ENCODE measurements at regions not wholly inside any gene's neighbourhood (a gene's known extent, or its start where the extent isn't known, plus 50 kb on each side); places are given as distances from the start of the nearest gene placed in this dataset.

DNA sequence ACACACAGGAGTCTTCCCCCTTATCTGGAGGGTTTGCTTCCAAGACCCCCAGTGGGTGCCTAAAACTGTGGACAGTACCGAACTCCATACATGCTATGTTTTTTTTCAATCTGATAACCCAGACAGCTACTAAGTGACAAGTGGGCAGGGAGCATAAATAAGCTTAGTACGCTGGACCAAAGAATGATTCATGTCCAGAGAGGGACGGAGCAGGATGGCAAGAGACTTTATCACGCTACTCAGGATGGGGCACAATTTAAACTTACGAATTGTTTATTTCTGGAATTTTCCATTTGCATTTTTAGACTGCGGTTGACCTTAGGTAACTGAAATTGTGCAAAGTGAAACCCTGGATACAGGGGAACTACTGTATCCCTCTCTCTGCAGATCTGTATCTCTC is 410.0 kb upstream of the MKI67 start:
- H3K27ac ChIP-seq (ENCODE audit: low read depth in 2 of 2, low read length in 1 of 2) = no peak overlapping the region
- H3K4me3 ChIP-seq (ENCODE audit: low read depth in 2 of 2, low read length in 1 of 2) = no peak overlapping the region
- 28% methylated on average over 6 of the region's 6 CpGs for WGBS (ENCODE audit: low lambda C conversion rate)
- no peaks in the 10 kb centered on the region for H3K36me3 ChIP-seq (replicated peaks in 1 of 2; ENCODE audit: control insufficient read depth in 1 of 2, insufficient read depth in 2 of 2, low read length in 1 of 2)
- no peak overlapping the region for H3K9ac ChIP-seq
- TF ChIP-seq RAD21 (IDR thresholded peaks at IDR 0.05; ENCODE audit: low read length) (no peak), FOSL2 (IDR thresholded peaks at IDR 0.05; ENCODE audit: borderline replicate concordance, low read depth) (no peak), MXI1 (IDR thresholded peaks at IDR 0.05; ENCODE audit: low read depth, low read length) (no peak), NFIC (IDR thresholded peaks at IDR 0.05; ENCODE audit: borderline replicate concordance) (no peak), FOXM1 (IDR thresholded peaks at IDR 0.05; ENCODE audit: low read depth) (no peak)
- TF ChIP-seq, protein P1, sequence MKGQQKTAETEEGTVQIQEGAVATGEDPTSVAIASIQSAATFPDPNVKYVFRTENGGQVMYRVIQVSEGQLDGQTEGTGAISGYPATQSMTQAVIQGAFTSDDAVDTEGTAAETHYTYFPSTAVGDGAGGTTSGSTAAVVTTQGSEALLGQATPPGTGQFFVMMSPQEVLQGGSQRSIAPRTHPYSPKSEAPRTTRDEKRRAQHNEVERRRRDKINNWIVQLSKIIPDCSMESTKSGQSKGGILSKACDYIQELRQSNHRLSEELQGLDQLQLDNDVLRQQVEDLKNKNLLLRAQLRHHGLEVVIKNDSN (IDR thresholded peaks at IDR 0.05; ENCODE audit: borderline replicate concordance, low read depth) = no peak
- H2AFZ ChIP-seq (ENCODE audit: low read depth) = no peak overlapping the region
- no peaks in the 10 kb centered on the region for H3F3A ChIP-seq (replicated peaks; ENCODE audit: insufficient read depth)
- DNase-seq = no peak
- no peaks in the 10 kb centered on the region for H3K27me3 ChIP-seq (ENCODE audit: insufficient read depth)
- no peaks in the 10 kb centered on the region for H3K9me3 ChIP-seq
- no peaks in the 10 kb centered on the region for H4K20me1 ChIP-seq (ENCODE audit: insufficient read depth)
- ChIA-PET CTCF (interaction anchor here (0.6 to 4.3 kb wide), 2 partner anchors 234 to 268 kb away, joined by 3 to 27 read pairs; no protein-coding TSS in a partner anchor), POLR2A (no interaction called here)
- no peaks in the 10 kb centered on the region for H3K79me2 ChIP-seq (ENCODE audit: insufficient read depth)
- peaks cover 0 to 7% of the 10 kb centered on the region in 2 experiments; a peak in 1 of 4 replicates for H3K4me1 ChIP-seq (ENCODE audit: control insufficient read depth in 1 of 2, insufficient read depth in 2 of 2, low read depth in 1 of 2, low read length in 1 of 2)
- no peak overlapping the region for H3K4me2 ChIP-seq
- H3K9me2 ChIP-seq = no peaks in the 10 kb centered on the region

DNA sequence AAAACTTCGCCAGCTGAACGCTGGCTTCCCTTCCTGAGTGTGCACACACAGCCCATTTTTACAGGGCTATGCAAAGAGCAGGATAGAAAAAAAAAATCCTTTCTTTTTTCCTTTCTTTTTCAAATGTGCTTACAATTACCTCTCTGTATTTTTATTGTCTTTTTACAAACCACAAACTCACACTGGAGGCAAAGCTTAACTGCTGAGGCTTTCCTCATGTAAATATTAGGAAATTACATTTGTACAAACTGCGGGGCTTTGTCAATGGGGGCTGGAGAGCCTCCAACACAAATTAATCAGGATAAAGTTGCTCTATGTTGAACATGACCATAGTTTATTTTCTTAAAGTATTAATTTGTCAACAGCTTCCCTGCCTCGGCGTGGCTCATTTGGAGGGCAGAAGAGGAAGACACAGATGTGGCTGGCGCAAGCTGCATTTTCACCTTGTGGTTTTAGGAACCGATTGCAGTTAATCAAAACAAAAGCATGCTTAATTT is 411.7 kb upstream of the MKI67 start:
- Histone ChIP-seq H3K36me3 (replicated peaks in 1 of 2; ENCODE audit: control insufficient read depth in 1 of 2, insufficient read depth in 2 of 2, low read length in 1 of 2) (no peaks in the 10 kb centered on the region), H2AFZ (ENCODE audit: low read depth) (no peak overlapping the region), H3K9me2 (no peaks in the 10 kb centered on the region), H3K27ac (ENCODE audit: low read depth in 2 of 2, low read length in 1 of 2) (no peak overlapping the region), H3K79me2 (ENCODE audit: insufficient read depth) (no peaks in the 10 kb centered on the region), H3K4me3 (ENCODE audit: low read depth in 2 of 2, low read length in 1 of 2) (no peak overlapping the region; a peak in 1 of 4 replicates), H3F3A (replicated peaks; ENCODE audit: insufficient read depth) (no peaks in the 10 kb centered on the region), H3K4me2 (no peak overlapping the region), H4K20me1 (ENCODE audit: insufficient read depth) (no peaks in the 10 kb centered on the region), H3K27me3 (ENCODE audit: insufficient read depth) (no peaks in the 10 kb centered on the region), H3K9ac (no peak overlapping the region), H3K4me1 (ENCODE audit: control insufficient read depth in 1 of 2, insufficient read depth in 2 of 2, low read depth in 1 of 2, low read length in 1 of 2) (peaks cover 0 to 9% of the 10 kb centered on the region in 2 experiments; a peak in 1 of 4 replicates), H3K9me3 (no peaks in the 10 kb centered on the region)
- TF ChIP-seq NFIC (IDR thresholded peaks at IDR 0.05; ENCODE audit: borderline replicate concordance) = no peak
- no peak for TF ChIP-seq NRF1 (IDR thresholded peaks at IDR 0.05; ENCODE audit: low read depth, low read length)
- TF ChIP-seq SMC3 (IDR thresholded peaks at IDR 0.05; ENCODE audit: low read depth, low read length) = no peak
- no peak for TF ChIP-seq RAD21 (IDR thresholded peaks at IDR 0.05; ENCODE audit: low read length)
- TF ChIP-seq RXRA (IDR thresholded peaks at IDR 0.05; ENCODE audit: borderline replicate concordance, low read depth) = no peak
- no peak for TF ChIP-seq GABPA (IDR thresholded peaks at IDR 0.05; ENCODE audit: low read depth)
- no peak for TF ChIP-seq POLR2AphosphoS5 (IDR thresholded peaks at IDR 0.05; ENCODE audit: low read depth, low read length)
- TF ChIP-seq GATA2 (CRISPR knock-in tag; IDR thresholded peaks at IDR 0.05) = no peak
- 41% methylated on average over 7 of the region's 7 CpGs for WGBS (ENCODE audit: low lambda C conversion rate)
- POLR2A ChIA-PET = no interaction called here
- no peak for DNase-seq
- CTCF ChIA-PET = interaction anchor here (0.6 to 4.3 kb wide), 6 partner anchors 8 to 326 kb away, joined by 3 to 27 read pairs (median 7); no protein-coding TSS in a partner anchor

DNA sequence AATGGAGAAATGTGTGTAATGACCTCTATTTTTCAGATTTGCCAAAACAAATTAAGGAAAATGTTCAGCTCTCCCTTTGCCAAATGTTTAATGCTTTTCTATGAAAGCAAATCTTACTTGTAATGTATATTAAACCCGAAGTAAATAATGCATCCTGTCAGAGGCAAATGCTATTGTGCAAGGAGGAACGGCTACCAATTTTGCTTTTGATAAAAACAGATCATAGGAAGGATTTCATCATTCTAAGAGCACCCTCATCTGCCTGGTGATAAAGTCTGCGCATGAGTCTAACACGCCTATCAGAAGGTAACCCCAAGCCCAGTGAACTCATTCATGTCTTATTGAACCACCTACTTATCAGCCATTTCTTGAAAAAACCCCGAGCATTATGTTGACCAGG is 412.4 kb upstream of the MKI67 start:
- H2AFZ ChIP-seq (ENCODE audit: low read depth) = no peak overlapping the region
- H3K36me3 ChIP-seq (replicated peaks in 1 of 2; ENCODE audit: control insufficient read depth in 1 of 2, insufficient read depth in 2 of 2, low read length in 1 of 2) = no peaks in the 10 kb centered on the region
- H3K9ac ChIP-seq = no peak overlapping the region
- TF ChIP-seq FOXM1 (IDR thresholded peaks at IDR 0.05; ENCODE audit: low read depth) = no peak
- no peak for TF ChIP-seq MXI1 (IDR thresholded peaks at IDR 0.05; ENCODE audit: low read depth, low read length)
- TF ChIP-seq POLR2AphosphoS5 (IDR thresholded peaks at IDR 0.05; ENCODE audit: low read depth, low read length) = no peak
- TF ChIP-seq, protein P2, sequence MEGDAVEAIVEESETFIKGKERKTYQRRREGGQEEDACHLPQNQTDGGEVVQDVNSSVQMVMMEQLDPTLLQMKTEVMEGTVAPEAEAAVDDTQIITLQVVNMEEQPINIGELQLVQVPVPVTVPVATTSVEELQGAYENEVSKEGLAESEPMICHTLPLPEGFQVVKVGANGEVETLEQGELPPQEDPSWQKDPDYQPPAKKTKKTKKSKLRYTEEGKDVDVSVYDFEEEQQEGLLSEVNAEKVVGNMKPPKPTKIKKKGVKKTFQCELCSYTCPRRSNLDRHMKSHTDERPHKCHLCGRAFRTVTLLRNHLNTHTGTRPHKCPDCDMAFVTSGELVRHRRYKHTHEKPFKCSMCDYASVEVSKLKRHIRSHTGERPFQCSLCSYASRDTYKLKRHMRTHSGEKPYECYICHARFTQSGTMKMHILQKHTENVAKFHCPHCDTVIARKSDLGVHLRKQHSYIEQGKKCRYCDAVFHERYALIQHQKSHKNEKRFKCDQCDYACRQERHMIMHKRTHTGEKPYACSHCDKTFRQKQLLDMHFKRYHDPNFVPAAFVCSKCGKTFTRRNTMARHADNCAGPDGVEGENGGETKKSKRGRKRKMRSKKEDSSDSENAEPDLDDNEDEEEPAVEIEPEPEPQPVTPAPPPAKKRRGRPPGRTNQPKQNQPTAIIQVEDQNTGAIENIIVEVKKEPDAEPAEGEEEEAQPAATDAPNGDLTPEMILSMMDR (IDR thresholded peaks at IDR 0.05) = no peak
- TF ChIP-seq, protein P3, sequence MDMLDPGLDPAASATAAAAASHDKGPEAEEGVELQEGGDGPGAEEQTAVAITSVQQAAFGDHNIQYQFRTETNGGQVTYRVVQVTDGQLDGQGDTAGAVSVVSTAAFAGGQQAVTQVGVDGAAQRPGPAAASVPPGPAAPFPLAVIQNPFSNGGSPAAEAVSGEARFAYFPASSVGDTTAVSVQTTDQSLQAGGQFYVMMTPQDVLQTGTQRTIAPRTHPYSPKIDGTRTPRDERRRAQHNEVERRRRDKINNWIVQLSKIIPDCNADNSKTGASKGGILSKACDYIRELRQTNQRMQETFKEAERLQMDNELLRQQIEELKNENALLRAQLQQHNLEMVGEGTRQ (IDR thresholded peaks at IDR 0.05; ENCODE audit: borderline replicate concordance, low read depth, low read length) = no peak
- ChIA-PET CTCF (interaction anchor here (1.1 to 4.3 kb wide), 4 partner anchors 9 to 327 kb away, joined by 3 to 27 read pairs (median 9); no protein-coding TSS in a partner anchor), POLR2A (no interaction called here)
- H3K4me2 ChIP-seq = no peak overlapping the region
- no peaks in the 10 kb centered on the region for H3K79me2 ChIP-seq (ENCODE audit: insufficient read depth)
- no peak overlapping the region for H3K27ac ChIP-seq (ENCODE audit: low read depth in 2 of 2, low read length in 1 of 2)
- H4K20me1 ChIP-seq (ENCODE audit: insufficient read depth) = no peaks in the 10 kb centered on the region
- H3F3A ChIP-seq (replicated peaks; ENCODE audit: insufficient read depth) = no peaks in the 10 kb centered on the region
- peaks cover 0 to 9% of the 10 kb centered on the region in 2 experiments; a peak in 1 of 4 replicates for H3K4me1 ChIP-seq (ENCODE audit: control insufficient read depth in 1 of 2, insufficient read depth in 2 of 2, low read depth in 1 of 2, low read length in 1 of 2)
- no peak for DNase-seq
- no peaks in the 10 kb centered on the region for H3K9me2 ChIP-seq
- H3K9me3 ChIP-seq = no peaks in the 10 kb centered on the region
- no peaks in the 10 kb centered on the region for H3K27me3 ChIP-seq (ENCODE audit: insufficient read depth)
- no peak overlapping the region for H3K4me3 ChIP-seq (ENCODE audit: low read depth in 2 of 2, low read length in 1 of 2)
- 35% methylated on average over 5 of the region's 5 CpGs for WGBS (ENCODE audit: low lambda C conversion rate)
